ENCODE measurements at regions not wholly inside any gene's neighbourhood (a gene's known extent, or its start where the extent isn't known, plus 50 kb on each side); places are given as distances from the start of the nearest gene placed in this dataset.

GRCh38 chr11:97463891-97464290 is 1074.1 kb downstream of the JRKL start:
- intact Hi-C loops (cut with micrococcal nuclease): no loop called here
- no peak overlapping the region for H3K4me2 ChIP-seq (ENCODE audit: insufficient read depth, low read length)
- H3K4me1 ChIP-seq (replicated peaks in 1 of 2; ENCODE audit: control insufficient read depth in 2 of 2, insufficient read depth in 2 of 2, low read length in 2 of 2): no peaks in the 10 kb centered on the region; a peak in 1 of 5 replicates
- H2AFZ ChIP-seq (ENCODE audit: low read depth, low read length): no peak overlapping the region
- in situ Hi-C loops (cut with MboI): no loop called here
- ChIA-PET POLR2A (no interaction called here), CTCF (ENCODE audit: low intra/inter-chr PET ratio) (no interaction called here)
- no peak overlapping the region for H3K4me3 ChIP-seq
- FAIRE-seq (no peak), DNase-seq (ENCODE audit: extremely low read depth in 1 of 4, low spot score in 3 of 4) (peak in 1 of 4 experiments; percentile 4), ATAC-seq (no peak)
- no peaks in the 10 kb centered on the region for H3K79me2 ChIP-seq (ENCODE audit: control insufficient read depth, insufficient read depth, low read length)
- no peaks in the 10 kb centered on the region; the same call in 1 of the 2 replicates for H3K9me3 ChIP-seq (replicated peaks; ENCODE audit: control insufficient read depth, insufficient read depth, low read depth, low read length)
- H3K9me1 ChIP-seq (ENCODE audit: control insufficient read depth, insufficient read depth, low read length): no peaks in the 10 kb centered on the region
- no peaks in the 10 kb centered on the region for H4K20me1 ChIP-seq (replicated peaks; ENCODE audit: control insufficient read depth, insufficient read depth, low read length)
- no peaks in the 10 kb centered on the region for H3K36me3 ChIP-seq (ENCODE audit: control insufficient read depth, insufficient read depth, low read length)
- no peak overlapping the region for H3K9ac ChIP-seq (ENCODE audit: insufficient read depth in 1 of 2, low read depth in 2 of 2, low read length in 2 of 2)
- H3K27me3 ChIP-seq (ENCODE audit: control insufficient read depth in 2 of 2, insufficient read depth in 2 of 2, low read length in 2 of 2): no peaks in the 10 kb centered on the region
- H3K27ac ChIP-seq (ENCODE audit: extremely low read depth, low read depth, low read length): no peak overlapping the region
- 0% methylated on average over 1 of the region's 1 CpG for WGBS (ENCODE audit: insufficient coverage, low coverage, missing lambda C conversion rate)
- BruUV-seq (replicated peaks): no TSS peak
- TF ChIP-seq SRSF9 (IDR thresholded peaks at IDR 0.05; ENCODE audit: borderline replicate concordance, low read depth, low read length) (no peak), CBX5 (IDR thresholded peaks at IDR 0.05; ENCODE audit: borderline replicate concordance, low read depth) (peak; percentile 80), CBX3 (IDR thresholded peaks at IDR 0.05; ENCODE audit: borderline replicate concordance in 1 of 2, low read length in 2 of 2) (0 out of 3 replicates have a peak, but pooled peaks of 1 of the 2 experiments have one; percentile 37), HEY1 (CRISPR knock-in tag; IDR thresholded peaks at IDR 0.05; ENCODE audit: borderline replicate concordance) (no peak), TBP (optimal IDR thresholded peaks at IDR 0.05; ENCODE audit: low read depth, low read length) (no peak), ZFP36 (IDR thresholded peaks at IDR 0.05; ENCODE audit: low read depth, low read length, partially characterized antibody) (peak; percentile 43), KHSRP (IDR thresholded peaks at IDR 0.05) (no peak), ZNF277 (CRISPR knock-in tag; IDR thresholded peaks at IDR 0.05; ENCODE audit: borderline replicate concordance) (no peak), ZBTB8A (IDR thresholded peaks at IDR 0.05; ENCODE audit: partially characterized antibody) (no peak)

All from K562 (cell line).